ENCODE measurements at regions not wholly inside any gene's neighbourhood (a gene's known extent, or its start where the extent isn't known, plus 50 kb on each side); places are given as distances from the start of the nearest gene placed in this dataset.

- ChIA-PET POLR2A (no interaction called here), CTCF (no interaction called here)
These were observed 97.0 kb upstream of the CACNA1E start for GRCh38 chr1:181386340-181386739.

More at GRCh38 chr1:181386340-181386739, 97.0 kb upstream of the CACNA1E start:
- Histone ChIP-seq H3K36me3 (ENCODE audit: control insufficient read depth in 1 of 2, insufficient read depth in 2 of 2, low read length in 2 of 2) (no peaks in the 10 kb centered on the region), H3K4me2 (ENCODE audit: low read length) (no peak overlapping the region), H3K79me2 (ENCODE audit: insufficient read depth, low read length) (no peaks in the 10 kb centered on the region), H3K27ac (ENCODE audit: low read depth, low read length) (no peak overlapping the region), H3K9me2 (ENCODE audit: insufficient read depth) (no peaks in the 10 kb centered on the region), H3K27me3 (ENCODE audit: insufficient read depth, low read length) (no peaks in the 10 kb centered on the region), H3K9me3 (ENCODE audit: control insufficient read depth in 1 of 2, insufficient read depth in 1 of 2, low read depth in 1 of 2, low read length in 2 of 2) (no peaks in the 10 kb centered on the region), H3K4me1 (ENCODE audit: control insufficient read depth in 1 of 2, insufficient read depth in 2 of 2, low read length in 2 of 2) (peaks cover 1 to 10% of the 10 kb centered on the region in 2 experiments; a peak in 2 of 4 replicates), H4K20me1 (ENCODE audit: insufficient read depth) (no peaks in the 10 kb centered on the region), H3K9ac (ENCODE audit: low read length) (no peak overlapping the region), H2AFZ (ENCODE audit: low read depth, low read length, poor library complexity, severe bottlenecking) (no peak overlapping the region), H3K4me3 (replicated peaks in 1 of 2; ENCODE audit: low read depth in 1 of 2, low read length in 2 of 2) (no peak overlapping the region)
- ATAC-seq (no peak), DNase-seq (ENCODE audit: low read depth, low spot score) (no peak)
- RAD21 ChIA-PET (ENCODE audit: low non-redundant PET in 1 of 2, low total read pairs in 2 of 2, uncharacterized antibody in 2 of 2, unreplicated experiment in 2 of 2), result no interaction called here
- intact Hi-C loops (cut with micrococcal nuclease), result no loop called here
- TF ChIP-seq ELF1 (IDR thresholded peaks at IDR 0.05; ENCODE audit: borderline replicate concordance, low read depth) (no peak), SP1 (IDR thresholded peaks at IDR 0.05; ENCODE audit: low read depth) (no peak), REST (IDR thresholded peaks at IDR 0.05; ENCODE audit: low read depth) (no peak), YY1 (IDR thresholded peaks at IDR 0.05; ENCODE audit: extremely low read depth, insufficient replicate concordance, low read depth, low read length) (no peak), EGR1 (IDR thresholded peaks at IDR 0.05; ENCODE audit: low read depth) (no peak), EZH2phosphoT487 (IDR thresholded peaks at IDR 0.05; ENCODE audit: borderline replicate concordance) (no peak), ZNF274 (IDR thresholded peaks at IDR 0.05; ENCODE audit: low read depth, low read length) (no peak), ZBTB33 (IDR thresholded peaks at IDR 0.05; ENCODE audit: extremely low read depth, insufficient replicate concordance, low read length) (no peak), EZH2 (IDR thresholded peaks at IDR 0.05) (no peak), SRF (IDR thresholded peaks at IDR 0.05; ENCODE audit: low read depth) (no peak), POLR2AphosphoS5 (IDR thresholded peaks at IDR 0.05; ENCODE audit: low read depth, low read length) (no peak), SIN3A (IDR thresholded peaks at IDR 0.05; ENCODE audit: low read depth) (no peak), RAD21 (IDR thresholded peaks at IDR 0.05; ENCODE audit: low read depth) (no peak), TCF7L2 (IDR thresholded peaks at IDR 0.05; ENCODE audit: borderline replicate concordance, extremely low read depth, insufficient read depth, insufficient read length) (no peak)
- BruUV-seq (replicated peaks), result no TSS peak
